ENCODE measurements at regions not wholly inside any gene's neighbourhood (a gene's known extent, or its start where the extent isn't known, plus 50 kb on each side); places are given as distances from the start of the nearest gene placed in this dataset.

DNA sequence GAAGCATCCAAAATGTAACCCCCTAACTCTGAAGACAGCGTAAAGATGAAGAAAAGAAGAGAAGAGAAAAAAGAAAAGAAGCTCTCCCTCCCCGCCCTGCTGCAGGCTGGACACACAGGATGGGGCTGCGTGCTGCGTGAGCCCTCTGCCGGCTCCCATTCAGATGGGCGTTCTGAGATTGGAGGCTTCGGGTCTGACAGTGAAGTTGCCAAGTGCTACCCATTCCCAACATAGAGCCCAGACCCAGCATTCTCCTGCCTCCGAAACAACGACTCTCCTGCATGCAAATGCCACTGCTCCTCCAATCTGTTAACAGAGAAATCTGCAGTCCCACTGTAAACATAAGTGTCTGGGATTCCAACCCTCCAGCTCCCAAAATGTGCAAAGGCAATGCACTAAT, 234.9 kb downstream of the BCL11A start:
- DNase-seq: no peak

GRCh38 chr2:60317844-60318243, 235.6 kb downstream of the BCL11A start:
- no peak for DNase-seq

DNA sequence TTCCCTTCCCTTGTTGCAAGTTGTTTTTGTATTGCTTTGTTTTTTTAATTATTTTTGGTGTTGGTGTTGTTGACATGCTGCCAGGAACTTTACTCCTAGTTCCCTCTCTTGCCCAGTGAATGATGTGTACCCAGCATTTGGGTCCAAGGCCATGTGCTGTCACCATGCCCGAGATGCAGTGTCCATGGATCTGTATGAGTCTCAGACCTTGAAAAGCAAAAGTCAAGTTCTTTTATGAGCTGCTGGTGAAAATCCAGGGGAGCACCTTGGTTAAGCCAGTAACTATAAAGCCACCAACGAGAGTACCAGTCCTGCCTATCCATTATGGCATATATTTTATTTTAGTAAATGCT, 236.4 kb downstream of the BCL11A start:
- no peak for DNase-seq

- DNase-seq: no peak
Observed at GRCh38 chr2:60316381-60317033, 236.9 kb downstream of the BCL11A start.

DNA sequence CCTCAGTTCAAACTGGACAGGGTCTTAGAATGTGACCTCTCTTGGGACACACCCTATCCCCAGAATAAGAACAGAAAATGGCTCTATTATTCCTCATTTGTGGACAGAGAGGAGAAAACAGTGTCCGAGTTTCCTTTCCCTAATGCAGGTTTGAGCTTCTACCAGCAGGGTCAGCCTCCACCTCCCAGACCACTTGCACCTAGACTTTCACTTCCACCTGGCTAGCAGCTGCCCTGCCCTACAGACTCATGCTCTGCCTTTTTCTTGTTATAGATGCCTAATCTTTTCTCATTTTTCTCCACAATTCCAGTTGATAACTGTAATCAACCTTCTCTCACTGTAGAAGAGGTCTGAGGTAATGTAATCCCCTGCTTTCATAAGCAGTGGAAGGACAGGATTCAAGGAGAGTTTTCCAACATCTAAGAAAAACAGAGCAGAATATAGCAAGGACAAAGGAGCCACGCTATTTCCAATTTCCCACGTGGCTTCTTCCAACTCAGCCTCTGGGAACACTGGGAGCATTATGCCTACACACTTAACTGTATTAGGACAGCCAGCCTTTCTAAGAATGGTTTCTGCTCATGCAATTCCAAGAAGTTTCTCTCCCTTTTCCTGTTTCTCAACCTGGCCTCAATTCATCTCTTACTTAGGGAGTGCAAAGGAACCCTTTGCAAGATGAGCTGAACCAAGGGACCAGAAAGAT, 239.8 kb downstream of the BCL11A start:
- no peak for DNase-seq

- no peak for DNase-seq
Observed at GRCh38 chr2:60312618-60313017, 240.8 kb downstream of the BCL11A start.

GRCh38 chr2:60311524-60311923, 241.9 kb downstream of the BCL11A start:
- no peak for DNase-seq

GRCh38 chr2:60309941-60310660, 243.4 kb downstream of the BCL11A start:
- DNase-seq: no peak

DNA sequence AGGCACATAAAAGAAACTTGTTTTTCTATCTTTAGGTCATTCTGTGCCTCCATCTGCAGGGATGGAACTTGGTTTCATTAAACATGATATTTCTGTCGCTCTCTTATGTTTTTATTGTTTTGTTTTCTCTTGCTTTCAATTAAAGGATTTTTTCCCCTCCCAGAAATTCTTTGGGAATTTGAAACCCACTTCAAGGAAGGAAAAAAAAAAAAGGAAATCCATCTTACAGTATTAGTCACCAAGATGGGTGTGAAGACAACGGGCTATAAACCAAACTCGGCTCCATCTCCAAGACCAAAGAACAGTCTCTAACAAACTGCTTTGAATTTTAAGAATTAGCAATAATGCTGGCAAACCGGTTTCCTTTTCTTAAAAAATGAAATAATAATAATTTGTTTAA, 244.1 kb downstream of the BCL11A start:
- DNase-seq: no peak

- no peak for DNase-seq
Observed at GRCh38 chr2:60306267-60306861, 247.1 kb downstream of the BCL11A start.

DNA sequence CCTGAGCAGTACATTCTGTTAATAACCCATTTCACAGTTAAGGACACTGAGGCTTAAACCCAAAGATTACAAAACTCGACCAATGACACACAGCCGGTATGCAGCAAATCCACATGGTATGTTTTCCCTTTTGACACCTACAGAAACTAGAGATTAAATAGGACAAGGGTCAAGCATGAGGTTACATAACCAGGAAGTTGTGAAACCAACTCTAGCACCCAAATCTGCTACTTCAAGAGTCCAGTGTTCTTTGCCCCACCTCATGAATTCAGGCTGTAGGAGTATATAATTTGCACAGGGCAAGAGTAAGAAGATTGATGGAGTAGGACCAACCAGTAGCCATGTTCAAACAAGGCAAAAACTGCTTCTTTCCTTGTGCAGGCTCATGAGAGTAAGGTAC, 249.8 kb downstream of the BCL11A start:
- DNase-seq: no peak

- no peak for DNase-seq
Observed at GRCh38 chr2:60302377-60303126, 250.9 kb downstream of the BCL11A start.

GRCh38 chr2:60301726-60302125, 251.7 kb downstream of the BCL11A start:
- no peak for DNase-seq

DNA sequence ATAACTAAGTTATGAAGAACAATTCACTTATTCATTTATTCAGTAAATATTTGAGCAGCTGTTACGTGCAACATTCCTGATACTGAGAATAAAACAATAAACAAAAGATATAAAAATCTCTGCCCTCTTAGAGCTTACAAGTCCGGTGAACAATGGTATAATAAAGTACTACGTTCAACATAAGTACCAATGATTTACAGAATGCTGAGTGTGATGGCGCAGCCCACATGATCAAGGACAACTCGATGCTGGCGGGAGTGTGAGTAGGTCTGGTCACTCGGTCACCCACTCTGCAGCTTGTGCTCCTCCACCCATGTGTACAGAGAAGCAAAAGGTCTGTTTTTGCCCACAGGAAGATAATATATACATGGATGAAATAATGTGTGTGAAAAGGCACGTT, 254.3 kb downstream of the BCL11A start:
- DNase-seq: no peak

DNA sequence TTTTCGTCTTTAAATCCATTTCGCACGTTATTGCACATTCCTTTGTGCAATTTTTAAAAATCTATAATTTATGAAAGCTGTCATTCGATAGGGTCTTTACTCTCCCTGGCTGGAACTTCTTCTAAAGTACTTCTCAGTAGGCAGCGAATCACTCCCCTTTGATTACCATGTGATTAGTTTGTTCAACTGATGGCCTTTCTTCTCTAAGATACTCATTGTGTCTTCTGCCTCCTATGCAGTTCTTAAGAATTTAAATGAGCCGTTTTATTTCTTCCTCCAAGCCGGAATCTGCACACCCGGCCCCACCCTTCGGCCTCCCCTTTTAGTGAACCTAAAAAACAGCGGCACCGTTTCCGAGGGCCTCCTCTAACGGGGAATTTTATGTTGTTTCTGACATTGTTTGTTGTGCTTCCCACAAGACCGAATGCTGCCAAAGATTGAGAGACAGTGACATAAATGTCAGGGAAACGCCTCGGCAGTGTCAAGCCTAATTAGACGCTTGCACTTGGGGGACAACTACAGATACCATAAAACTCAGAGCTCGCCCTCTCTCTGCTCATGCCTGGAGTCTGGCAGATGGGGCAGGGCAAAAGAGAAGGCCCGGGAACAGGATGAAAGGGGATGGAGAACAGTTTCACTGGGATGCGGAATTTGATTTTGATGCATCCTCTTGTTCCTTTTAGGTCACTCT, 255.3 kb downstream of the BCL11A start:
- no peak for DNase-seq

DNA sequence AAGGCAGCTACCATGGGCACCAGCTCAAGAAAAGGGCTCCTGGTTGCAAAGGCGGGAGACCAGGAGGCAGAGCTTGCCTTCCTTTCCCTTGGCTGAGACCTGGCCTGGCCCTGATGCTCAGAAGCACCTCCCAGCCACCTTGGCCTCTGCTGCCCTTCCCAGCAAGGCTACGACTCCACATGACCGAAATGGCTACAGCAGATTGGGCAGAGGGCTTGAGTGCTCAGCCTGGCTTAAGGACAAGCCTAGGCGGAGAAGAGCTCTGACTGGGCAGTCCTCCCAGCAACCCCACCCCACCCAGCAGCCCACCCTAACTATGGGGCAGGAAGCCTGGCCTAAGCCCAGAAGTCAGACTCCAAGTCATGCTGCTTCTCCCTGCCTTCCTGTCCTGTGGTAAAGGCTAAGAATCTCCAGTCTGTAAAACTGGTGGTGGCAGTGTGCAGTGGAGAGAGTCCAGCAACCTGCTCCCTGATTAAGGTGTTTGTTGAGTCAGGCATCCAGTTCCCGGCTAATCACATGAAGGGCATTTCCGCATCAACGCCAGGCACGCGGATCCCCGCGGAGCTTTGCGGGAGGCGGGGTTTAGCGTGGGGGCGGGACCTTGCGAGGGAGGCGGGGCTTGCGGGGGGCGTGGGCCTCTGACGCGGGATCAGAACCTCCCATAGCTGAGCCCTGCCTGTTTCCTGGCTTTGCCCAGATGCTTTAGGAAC, 256.0 kb downstream of the BCL11A start:
- DNase-seq: no peak

DNA sequence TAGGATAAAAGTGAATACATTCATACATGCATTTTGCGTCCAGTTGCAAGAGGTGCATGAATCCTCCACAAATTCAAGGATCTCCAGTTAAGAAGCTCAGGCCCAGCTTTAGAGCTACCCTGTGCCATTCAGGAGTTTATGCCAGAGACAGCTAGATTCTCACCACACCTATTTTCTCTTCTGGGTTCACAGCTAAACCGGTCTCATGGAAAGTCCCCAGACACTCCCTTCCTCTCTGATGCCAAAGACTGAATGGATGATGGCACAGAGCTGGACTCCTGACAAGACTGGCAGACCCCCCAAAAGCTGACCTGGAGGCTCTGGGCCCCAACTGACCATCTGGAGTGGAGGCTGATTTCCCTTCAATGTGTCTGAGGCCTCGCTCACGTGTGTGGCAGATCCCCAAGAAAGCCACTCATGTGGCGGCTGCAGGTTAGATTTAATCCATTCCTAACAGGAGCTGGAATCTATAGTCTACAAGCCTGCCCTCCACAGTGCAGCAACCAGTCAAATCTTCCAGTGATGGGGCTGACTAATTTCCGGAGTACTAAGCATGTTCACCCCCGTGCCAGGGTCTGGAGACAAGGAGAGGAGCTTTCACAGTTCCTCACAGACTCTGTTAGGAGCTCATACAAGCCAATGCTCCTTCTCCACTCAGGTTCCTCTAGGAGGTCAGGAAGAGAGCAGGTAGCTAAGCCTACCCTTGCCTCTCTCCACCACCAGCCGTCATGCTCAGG, 257.1 kb downstream of the BCL11A start:
- no peak for DNase-seq

- DNase-seq: no peak
Observed at GRCh38 chr2:60295636-60295962, 257.9 kb downstream of the BCL11A start.

- no peak for DNase-seq
Observed at GRCh38 chr2:60294901-60295635, 258.4 kb downstream of the BCL11A start.

GRCh38 chr2:60292242-60292641, 261.2 kb downstream of the BCL11A start:
- no peak for DNase-seq
